ENCODE measurements at regions not wholly inside any gene's neighbourhood (a gene's known extent, or its start where the extent isn't known, plus 50 kb on each side); places are given as distances from the start of the nearest gene placed in this dataset.
"Not testable (repeated sequence)": the region's sequence is repeated elsewhere in the genome, so short reads cannot be mapped to it uniquely, and the experiment has no call there.

DNA sequence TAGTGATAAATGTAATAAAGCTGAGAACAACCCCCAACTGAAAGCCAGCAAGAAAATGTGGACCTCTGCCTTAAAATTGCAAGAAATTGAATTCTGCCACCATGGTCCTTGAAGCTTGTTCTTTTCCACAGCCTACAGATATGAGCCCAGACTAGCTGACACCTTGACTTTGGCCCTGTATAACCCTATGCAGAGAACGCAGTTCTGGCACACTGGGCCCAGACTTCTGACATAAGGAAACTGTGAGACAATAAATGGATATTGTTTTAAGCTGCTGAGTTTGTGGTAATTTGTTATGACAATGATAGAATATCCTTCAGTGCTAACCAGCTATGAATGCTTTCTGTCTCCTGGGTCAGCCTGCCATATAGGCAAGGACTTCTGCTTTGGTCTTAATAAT, 315.6 kb upstream of the RIOK2 start:
- Histone ChIP-seq H3K27ac (ENCODE audit: low read depth, low read length) (no peak overlapping the region), H3K4me3 (ENCODE audit: low read length) (no peak overlapping the region), H3K27me3 (ENCODE audit: control insufficient read depth, insufficient read depth, low read length) (no peaks in the 10 kb centered on the region), H3K36me3 (ENCODE audit: control insufficient read depth, insufficient read depth, low read length) (no peaks in the 10 kb centered on the region), H3K4me1 (ENCODE audit: control insufficient read depth, insufficient read depth, low read length) (no peaks in the 10 kb centered on the region), H3K9ac (ENCODE audit: low read length) (no peak overlapping the region)

GRCh38 chr5:97499605-97500004, 316.6 kb upstream of the RIOK2 start:
- Histone ChIP-seq H3K27me3 (ENCODE audit: control insufficient read depth, insufficient read depth, low read length) (no peaks in the 10 kb centered on the region), H3K9ac (ENCODE audit: low read length) (no peak overlapping the region), H3K4me1 (ENCODE audit: control insufficient read depth, insufficient read depth, low read length) (no peaks in the 10 kb centered on the region), H3K36me3 (ENCODE audit: control insufficient read depth, insufficient read depth, low read length) (no peaks in the 10 kb centered on the region), H3K4me3 (ENCODE audit: low read length) (no peak overlapping the region), H3K27ac (ENCODE audit: low read depth, low read length) (no peak overlapping the region)

DNA sequence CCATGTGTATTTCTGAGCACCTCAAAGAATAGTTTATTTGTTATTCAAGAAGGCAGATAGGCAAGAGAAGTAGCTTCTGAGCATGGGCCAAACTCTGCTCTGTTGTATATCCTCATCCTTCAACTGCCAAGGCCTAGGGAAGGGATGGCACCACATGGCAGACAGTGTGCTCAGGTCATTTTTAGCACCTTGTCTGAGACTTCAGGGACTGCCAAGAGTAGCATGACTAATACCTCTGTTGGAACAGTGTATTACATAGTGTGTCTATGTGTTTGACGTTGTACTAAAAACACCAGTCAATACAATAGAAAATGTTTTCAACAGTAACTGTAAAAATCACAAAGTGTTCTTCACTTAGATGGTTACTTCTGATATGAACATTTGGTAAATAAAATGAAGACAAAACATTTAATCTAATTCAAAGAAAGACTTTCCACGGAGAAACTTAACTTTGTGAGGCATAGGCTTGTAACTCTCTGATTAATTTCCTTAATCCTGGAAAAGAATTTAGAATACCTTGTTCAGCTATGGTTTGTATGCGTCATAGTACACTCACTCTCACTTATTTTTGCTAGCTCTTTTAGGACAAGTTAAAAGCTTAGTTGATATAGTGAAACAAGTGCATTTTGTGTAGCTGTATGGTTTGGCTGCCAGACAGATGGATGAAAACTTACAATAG, 318.4 kb upstream of the RIOK2 start:
- Histone ChIP-seq H3K36me3 (ENCODE audit: control insufficient read depth, insufficient read depth, low read length) (no peaks in the 10 kb centered on the region), H3K27ac (ENCODE audit: low read depth, low read length) (no peak overlapping the region), H3K9ac (ENCODE audit: low read length) (no peak overlapping the region), H3K27me3 (ENCODE audit: control insufficient read depth, insufficient read depth, low read length) (no peaks in the 10 kb centered on the region), H3K4me1 (ENCODE audit: control insufficient read depth, insufficient read depth, low read length) (no peaks in the 10 kb centered on the region), H3K4me3 (ENCODE audit: low read length) (no peak overlapping the region)

GRCh38 chr5:97501965-97502305, 318.9 kb upstream of the RIOK2 start:
- Histone ChIP-seq H3K9ac (ENCODE audit: low read length) (no peak overlapping the region), H3K4me1 (ENCODE audit: control insufficient read depth, insufficient read depth, low read length) (no peaks in the 10 kb centered on the region), H3K27ac (ENCODE audit: low read depth, low read length) (no peak overlapping the region), H3K27me3 (ENCODE audit: control insufficient read depth, insufficient read depth, low read length) (no peaks in the 10 kb centered on the region), H3K4me3 (ENCODE audit: low read length) (no peak overlapping the region), H3K36me3 (ENCODE audit: control insufficient read depth, insufficient read depth, low read length) (no peaks in the 10 kb centered on the region)

GRCh38 chr5:97508864-97509263, 325.8 kb upstream of the RIOK2 start:
- no peaks in the 10 kb centered on the region for H3K4me1 ChIP-seq (ENCODE audit: control insufficient read depth, insufficient read depth, low read length)

DNA sequence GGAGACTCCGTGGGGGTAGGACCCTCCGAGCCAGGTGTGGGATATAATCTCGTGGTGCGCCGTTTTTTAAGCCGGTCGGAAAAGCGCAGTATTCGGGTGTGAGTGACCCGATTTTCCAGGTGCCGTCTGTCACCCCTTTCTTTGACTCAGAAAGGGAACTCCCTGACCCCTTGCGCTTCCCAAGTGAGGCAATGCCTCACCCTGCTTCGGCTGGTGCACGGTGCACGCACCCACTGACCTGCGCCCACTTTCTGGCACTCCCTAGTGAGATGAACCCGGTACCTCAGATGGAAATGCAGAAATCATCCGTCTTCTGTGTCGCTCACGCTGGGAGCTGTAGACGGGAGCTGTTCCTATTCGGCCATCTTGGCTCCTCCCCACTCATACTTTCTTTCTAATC, 336.5 kb upstream of the RIOK2 start:
- H3K9ac ChIP-seq (ENCODE audit: low read length); H3K27me3 ChIP-seq (ENCODE audit: control insufficient read depth, insufficient read depth, low read length); H3K4me3 ChIP-seq (ENCODE audit: low read length); H3K36me3 ChIP-seq (ENCODE audit: control insufficient read depth, insufficient read depth, low read length); H3K27ac ChIP-seq (ENCODE audit: low read depth, low read length); H3K4me1 ChIP-seq (ENCODE audit: control insufficient read depth, insufficient read depth, low read length): not testable (repeated sequence)

More at GRCh38 chr5:97508864-97509263, 325.8 kb upstream of the RIOK2 start:
- Histone ChIP-seq H3K4me3 (ENCODE audit: low read length) (no peak overlapping the region), H3K27ac (ENCODE audit: low read depth, low read length) (no peak overlapping the region), H3K36me3 (ENCODE audit: control insufficient read depth, insufficient read depth, low read length) (no peaks in the 10 kb centered on the region), H3K9ac (ENCODE audit: low read length) (no peak overlapping the region), H3K27me3 (ENCODE audit: control insufficient read depth, insufficient read depth, low read length) (no peaks in the 10 kb centered on the region)

DNA sequence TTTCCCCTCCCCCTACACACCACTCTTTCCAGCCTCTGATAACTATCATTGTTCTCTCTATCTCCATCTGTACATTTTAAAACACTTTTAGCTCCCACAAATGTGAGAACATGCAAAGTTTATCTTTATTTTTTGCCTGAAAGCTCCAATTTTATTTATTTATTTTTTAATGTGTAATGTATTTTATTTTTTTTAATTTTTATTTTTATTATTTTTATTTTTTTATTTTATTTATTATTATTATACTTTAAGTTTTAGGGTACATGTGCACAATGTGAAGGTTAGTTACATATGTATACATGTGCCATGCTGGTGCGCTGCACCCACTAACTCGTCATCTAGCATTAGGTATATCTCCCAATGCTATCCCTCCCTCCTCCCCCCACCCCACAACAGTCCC, 340.3 kb upstream of the RIOK2 start:
- H3K4me3 ChIP-seq (ENCODE audit: low read length); H3K27ac ChIP-seq (ENCODE audit: low read depth, low read length); H3K9ac ChIP-seq (ENCODE audit: low read length); H3K4me1 ChIP-seq (ENCODE audit: control insufficient read depth, insufficient read depth, low read length); H3K27me3 ChIP-seq (ENCODE audit: control insufficient read depth, insufficient read depth, low read length); H3K36me3 ChIP-seq (ENCODE audit: control insufficient read depth, insufficient read depth, low read length): not testable (repeated sequence)

- H3K36me3 ChIP-seq (ENCODE audit: control insufficient read depth, insufficient read depth, low read length) = no peaks in the 10 kb centered on the region
- no peaks in the 10 kb centered on the region for H3K4me1 ChIP-seq (ENCODE audit: control insufficient read depth, insufficient read depth, low read length)
Observed at GRCh38 chr5:97525780-97526179, 342.7 kb upstream of the RIOK2 start.

DNA sequence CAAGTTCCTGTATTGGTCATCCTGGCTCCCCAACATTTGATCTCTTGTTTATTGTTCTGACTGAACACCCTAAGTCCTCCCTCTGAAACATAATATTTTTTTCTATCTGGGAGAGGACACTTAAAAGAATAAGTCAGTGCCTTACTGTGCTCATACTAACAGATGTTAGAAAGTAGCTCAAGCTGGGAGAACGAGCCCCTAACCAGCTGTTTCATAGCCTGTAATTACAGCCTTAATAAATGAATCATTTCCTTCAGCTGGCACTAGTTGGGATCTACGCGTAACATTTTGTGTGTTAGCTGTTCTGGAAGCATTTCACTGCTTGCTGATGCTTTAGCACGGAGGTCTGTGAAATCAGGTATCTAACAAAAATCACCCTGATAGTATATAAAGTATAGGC, 345.9 kb upstream of the RIOK2 start:
- H3K4me3 ChIP-seq (ENCODE audit: low read length) = no peak overlapping the region
- H3K27ac ChIP-seq (ENCODE audit: low read depth, low read length) = no peak overlapping the region
- H3K36me3 ChIP-seq (ENCODE audit: control insufficient read depth, insufficient read depth, low read length) = no peaks in the 10 kb centered on the region

More at GRCh38 chr5:97525780-97526179, 342.7 kb upstream of the RIOK2 start:
- no peak overlapping the region for H3K4me3 ChIP-seq (ENCODE audit: low read length)
- H3K27ac ChIP-seq (ENCODE audit: low read depth, low read length) = no peak overlapping the region
- no peaks in the 10 kb centered on the region for H3K27me3 ChIP-seq (ENCODE audit: control insufficient read depth, insufficient read depth, low read length)
- H3K9ac ChIP-seq (ENCODE audit: low read length) = no peak overlapping the region

DNA sequence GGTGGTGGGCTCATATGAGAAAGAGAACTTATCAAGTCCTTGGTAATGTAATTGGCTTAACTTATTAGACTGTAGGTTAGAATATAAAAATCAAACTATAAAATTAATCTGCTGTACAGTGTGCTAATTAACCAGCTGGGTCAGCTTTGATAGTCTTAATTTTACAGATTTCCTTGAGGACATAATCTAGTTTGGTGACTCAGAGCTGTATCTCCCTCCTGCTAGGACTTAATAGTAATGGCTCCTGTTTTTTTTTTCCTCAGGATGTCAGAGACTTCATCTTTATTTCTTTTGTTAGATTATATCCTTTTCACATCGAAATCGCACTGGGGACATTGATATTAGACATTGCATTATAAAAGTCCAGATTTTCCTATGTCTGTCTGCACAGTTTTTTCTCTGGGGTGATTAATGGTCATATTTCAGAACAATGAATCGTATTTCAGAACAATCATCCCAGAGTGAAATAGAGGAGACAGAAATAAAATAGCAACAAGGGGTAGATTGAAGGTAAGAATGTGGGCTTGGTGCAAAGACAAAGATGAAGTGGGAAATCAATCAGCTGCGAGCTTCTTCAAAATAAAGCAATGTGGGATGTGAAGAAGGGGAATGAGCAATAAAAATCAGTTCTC, 346.4 kb upstream of the RIOK2 start:
- H3K27me3 ChIP-seq (ENCODE audit: control insufficient read depth, insufficient read depth, low read length) = peaks cover 3% of the 10 kb centered on the region
- H3K9ac ChIP-seq (ENCODE audit: low read length) = no peak overlapping the region
- no peaks in the 10 kb centered on the region for H3K4me1 ChIP-seq (ENCODE audit: control insufficient read depth, insufficient read depth, low read length)
- no peak overlapping the region for H3K4me3 ChIP-seq (ENCODE audit: low read length)
- no peaks in the 10 kb centered on the region for H3K36me3 ChIP-seq (ENCODE audit: control insufficient read depth, insufficient read depth, low read length)
- H3K27ac ChIP-seq (ENCODE audit: low read depth, low read length) = no peak overlapping the region

More for the DNA sequence above, 345.9 kb upstream of the RIOK2 start:
- no peaks in the 10 kb centered on the region for H3K4me1 ChIP-seq (ENCODE audit: control insufficient read depth, insufficient read depth, low read length)
- peaks cover 3% of the 10 kb centered on the region for H3K27me3 ChIP-seq (ENCODE audit: control insufficient read depth, insufficient read depth, low read length)
- no peak overlapping the region for H3K9ac ChIP-seq (ENCODE audit: low read length)

GRCh38 chr5:97531549-97531948, 348.5 kb upstream of the RIOK2 start:
- no peak overlapping the region for H3K9ac ChIP-seq (ENCODE audit: low read length)
- peaks cover 3% of the 10 kb centered on the region for H3K27me3 ChIP-seq (ENCODE audit: control insufficient read depth, insufficient read depth, low read length)
- H3K4me1 ChIP-seq (ENCODE audit: control insufficient read depth, insufficient read depth, low read length) = no peaks in the 10 kb centered on the region
- H3K27ac ChIP-seq (ENCODE audit: low read depth, low read length) = no peak overlapping the region
- no peak overlapping the region for H3K4me3 ChIP-seq (ENCODE audit: low read length)
- no peaks in the 10 kb centered on the region for H3K36me3 ChIP-seq (ENCODE audit: control insufficient read depth, insufficient read depth, low read length)

GRCh38 chr5:97534166-97534565, 351.1 kb upstream of the RIOK2 start:
- Histone ChIP-seq H3K4me1 (ENCODE audit: control insufficient read depth, insufficient read depth, low read length) (no peaks in the 10 kb centered on the region), H3K36me3 (ENCODE audit: control insufficient read depth, insufficient read depth, low read length) (no peaks in the 10 kb centered on the region), H3K4me3 (ENCODE audit: low read length) (no peak overlapping the region), H3K27ac (ENCODE audit: low read depth, low read length) (no peak overlapping the region), H3K9ac (ENCODE audit: low read length) (no peak overlapping the region), H3K27me3 (ENCODE audit: control insufficient read depth, insufficient read depth, low read length) (peaks cover 3% of the 10 kb centered on the region)

DNA sequence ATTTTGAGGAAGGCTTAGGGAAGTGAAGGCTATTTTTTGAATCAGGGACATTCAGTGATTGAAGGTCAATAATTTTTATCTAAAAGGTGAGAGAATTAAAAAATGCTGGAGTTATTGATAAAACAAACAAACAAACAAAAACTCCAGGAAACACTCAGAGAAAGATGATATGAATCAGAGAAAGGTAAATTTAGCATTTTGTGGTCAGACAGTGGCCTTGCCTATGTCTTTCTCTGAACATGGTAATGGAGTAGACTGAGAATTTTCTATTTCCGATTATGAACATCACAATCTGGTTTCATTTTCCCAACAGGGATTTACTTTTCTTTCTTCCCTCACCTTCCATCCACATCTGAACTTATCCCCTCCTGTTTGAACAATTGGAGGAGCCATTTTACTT, 353.6 kb upstream of the RIOK2 start:
- H3K4me3 ChIP-seq (ENCODE audit: low read length) = no peak overlapping the region
- H3K36me3 ChIP-seq (ENCODE audit: control insufficient read depth, insufficient read depth, low read length) = no peaks in the 10 kb centered on the region
- H3K4me1 ChIP-seq (ENCODE audit: control insufficient read depth, insufficient read depth, low read length) = no peaks in the 10 kb centered on the region
- no peak overlapping the region for H3K9ac ChIP-seq (ENCODE audit: low read length)
- H3K27ac ChIP-seq (ENCODE audit: low read depth, low read length) = no peak overlapping the region
- peaks cover 3% of the 10 kb centered on the region for H3K27me3 ChIP-seq (ENCODE audit: control insufficient read depth, insufficient read depth, low read length)
